Neural progenitor cell (in vitro differentiated cells): ENCODE measurements at regions not wholly inside any gene's neighbourhood (a gene's known extent, or its start where the extent isn't known, plus 50 kb on each side); places are given as distances from the start of the nearest gene placed in this dataset.

ENCODE experiments used
- DNase-seq: peaks from one replicate; pipeline ENCODE4 v3.0.0-alpha.2; 2016; ENCODE audit warnings: low spot score
- H2AFZ ChIP-seq: fragments of 200-600 bp; sonication (generic); replicated peaks from 2 replicates; pipeline ENCODE4 v1.6.1; 2016; ENCODE audit warnings: antibody characterized with exemption
- H3F3A ChIP-seq: fragments of 200-600 bp; sonication (generic); 2 replicates; pipeline ENCODE4 v1.6.1; 2016; ENCODE audit warnings: antibody characterized with exemption, low read depth
- H3K27ac ChIP-seq: fragments of 200-600 bp; sonication (generic); 2 replicates; pipeline ENCODE4 v1.5.1; 2016; ENCODE audit warnings: mild to moderate bottlenecking
- H3K27me3 ChIP-seq: fragments of 200-600 bp; sonication (generic); 2 replicates; pipeline ENCODE4 v1.6.1; 2016; ENCODE audit warnings: mild to moderate bottlenecking, moderate library complexity
- H3K36me3 ChIP-seq: fragments of 200-600 bp; sonication (generic); 2 replicates; pipeline ENCODE4 v1.5.1; 2016
- H3K4me1 ChIP-seq: fragments of 200-600 bp; sonication (generic); 2 replicates; pipeline ENCODE4 v1.6.1; 2016; ENCODE audit warnings: mixed run types
- H3K4me2 ChIP-seq: fragments of 200-600 bp; sonication (generic); 2 replicates; pipeline ENCODE4 v1.6.1; 2016
- H3K4me3 ChIP-seq: fragments of 200-600 bp; sonication (generic); 2 replicates; pipeline ENCODE4 v1.5.1; 2016
- H3K79me2 ChIP-seq: fragments of 200-600 bp; sonication (generic); 2 replicates; pipeline ENCODE4 v1.6.1; 2016; ENCODE audit warnings: low read depth
- H3K9ac ChIP-seq: fragments of 200-600 bp; sonication (generic); 2 replicates; pipeline ENCODE4 v1.6.1; 2016
- H3K9me3 ChIP-seq: fragments of 200-600 bp; sonication (generic); 2 replicates; pipeline ENCODE4 v1.5.1; 2016; ENCODE audit warnings: low read depth
- H4K20me1 ChIP-seq: fragments of 200-600 bp; sonication (generic); 2 replicates; pipeline ENCODE4 v1.6.1; 2016; ENCODE audit warnings: low read depth
- H3K27ac Mint-ChIP-seq: 3 replicates; pipeline ENCODE4 v1.8.0; 2021; ENCODE audit warnings: mixed read lengths
- H3K27me3 Mint-ChIP-seq: 2 replicates; pipeline ENCODE4 v1.8.0; 2022; ENCODE audit warnings: low read depth, mild to moderate bottlenecking, inconsistent platforms, moderate library complexity, mixed read lengths; ENCODE audit not compliant: insufficient read depth
- H3K36me3 Mint-ChIP-seq: 3 replicates; pipeline ENCODE4 v1.8.0; 2021; ENCODE audit warnings: mixed read lengths
- H3K4me1 Mint-ChIP-seq: 3 replicates; pipeline ENCODE4 v1.8.0; 2021; ENCODE audit warnings: mixed read lengths
- H3K4me3 Mint-ChIP-seq: 3 replicates; pipeline ENCODE4 v1.8.0; 2021; ENCODE audit warnings: mild to moderate bottlenecking, moderate library complexity, mixed read lengths
- H3K9me3 Mint-ChIP-seq: 3 replicates; pipeline ENCODE4 v1.8.0; 2020; ENCODE audit warnings: mixed read lengths
- CTCF ChIP-seq: fragments of 200-600 bp; sonication (generic); IDR thresholded peaks from 2 replicates; pipeline ENCODE4 v1.5.1; 2017; ENCODE audit warnings: antibody characterized with exemption, mild to moderate bottlenecking
- EZH2 ChIP-seq: fragments of 200-600 bp; sonication (generic); IDR thresholded peaks from 2 replicates; pipeline ENCODE4 v1.6.1; 2017; ENCODE audit warnings: antibody characterized with exemption, mild to moderate bottlenecking, moderate library complexity
- EZH2phosphoT487 ChIP-seq: fragments of 200-600 bp; sonication (generic); IDR thresholded peaks from 2 replicates; pipeline ENCODE4 v1.6.1; 2017; ENCODE audit warnings: antibody characterized with exemption

DNA sequence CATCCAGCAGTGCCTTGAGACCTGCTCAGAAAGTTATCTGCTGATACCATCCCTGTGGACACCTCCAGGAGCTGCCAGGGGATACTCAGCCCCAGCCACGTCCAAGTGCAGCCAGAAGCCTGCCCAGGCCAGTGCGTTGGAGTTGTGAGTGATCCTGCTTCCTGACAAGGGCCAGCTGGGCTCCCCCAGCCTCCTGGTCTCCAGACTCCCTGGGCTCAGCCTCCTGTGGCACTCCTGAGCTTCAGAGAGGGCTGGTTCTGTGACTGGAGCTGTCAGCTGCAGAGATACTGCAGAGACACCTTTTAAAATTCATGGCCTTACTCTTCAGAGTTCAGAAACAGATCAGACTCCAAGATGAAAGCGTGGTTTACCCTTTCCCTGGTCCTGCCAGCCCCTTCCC is 515.9 kb downstream of the CD83 start:
- no peaks in the 10 kb centered on the region for H4K20me1 ChIP-seq
- H3K4me2 ChIP-seq: no peak overlapping the region
- no peaks in the 10 kb centered on the region for H3K27me3 ChIP-seq
- Mint-ChIP-seq H3K4me3 (no peak overlapping the region), H3K27me3 (peaks cover 4% of the 10 kb centered on the region), H3K4me1 (peaks cover 43% of the 10 kb centered on the region), H3K9me3 (no peaks in the 10 kb centered on the region), H3K27ac (no peak overlapping the region), H3K36me3 (no peaks in the 10 kb centered on the region)
- H3F3A ChIP-seq: peaks cover 11% of the 10 kb centered on the region
- TF ChIP-seq CTCF (no peak), EZH2phosphoT487 (no peak), EZH2 (no peak)
- no peaks in the 10 kb centered on the region for H3K36me3 ChIP-seq
- H2AFZ ChIP-seq: no peak overlapping the region
- H3K4me3 ChIP-seq: no peak overlapping the region
- H3K9me3 ChIP-seq: no peaks in the 10 kb centered on the region
- no peak for DNase-seq
- no peak overlapping the region for H3K9ac ChIP-seq
- H3K4me1 ChIP-seq: peaks cover 52% of the 10 kb centered on the region
- H3K27ac ChIP-seq: no peak overlapping the region
- H3K79me2 ChIP-seq: no peaks in the 10 kb centered on the region

GRCh38 chr6:14634072-14634471 is 516.5 kb downstream of the CD83 start:
- Histone ChIP-seq H3K4me2 (no peak overlapping the region), H3K4me3 (no peak overlapping the region), H3K36me3 (no peaks in the 10 kb centered on the region), H3K27ac (no peak overlapping the region), H3K9me3 (no peaks in the 10 kb centered on the region), H3F3A (peaks cover 17% of the 10 kb centered on the region), H3K27me3 (no peaks in the 10 kb centered on the region), H3K4me1 (peaks cover 56% of the 10 kb centered on the region), H3K9ac (no peak overlapping the region), H2AFZ (no peak overlapping the region), H3K79me2 (no peaks in the 10 kb centered on the region), H4K20me1 (no peaks in the 10 kb centered on the region)
- Mint-ChIP-seq H3K27me3 (peaks cover 4% of the 10 kb centered on the region), H3K4me1 (peaks cover 43% of the 10 kb centered on the region), H3K9me3 (no peaks in the 10 kb centered on the region), H3K27ac (peak overlapping the region; percentile 22), H3K36me3 (no peaks in the 10 kb centered on the region), H3K4me3 (no peak overlapping the region)
- no peak for DNase-seq
- TF ChIP-seq CTCF: no peak
- no peak for TF ChIP-seq EZH2
- no peak for TF ChIP-seq EZH2phosphoT487

DNA sequence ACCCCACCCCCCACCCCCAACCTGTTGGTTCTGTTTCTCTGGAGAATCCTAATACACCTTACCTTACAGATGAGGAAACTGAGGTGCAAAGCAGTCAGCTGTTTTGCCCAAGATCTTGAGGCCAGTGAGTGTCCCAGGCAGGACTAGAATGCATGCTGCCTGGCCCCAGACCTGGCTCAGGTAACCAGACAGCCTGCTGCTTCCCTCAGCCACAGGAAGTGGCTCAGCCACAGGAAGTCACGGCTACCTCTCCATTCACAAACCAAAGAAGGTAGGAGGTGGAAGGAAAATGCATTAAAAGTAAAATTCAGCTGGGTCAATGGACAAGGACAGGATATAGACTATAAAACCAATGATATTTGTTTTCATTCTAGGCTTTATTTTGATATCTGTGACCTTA is 517.6 kb downstream of the CD83 start:
- H2AFZ ChIP-seq: no peak overlapping the region
- H3K4me3 Mint-ChIP-seq: no peak overlapping the region
- H3K4me3 ChIP-seq: no peak overlapping the region
- H3K4me1 Mint-ChIP-seq: peaks cover 42% of the 10 kb centered on the region
- no peak overlapping the region for H3K27ac Mint-ChIP-seq
- H3K4me1 ChIP-seq: peaks cover 56% of the 10 kb centered on the region
- no peak overlapping the region for H3K9ac ChIP-seq
- H4K20me1 ChIP-seq: no peaks in the 10 kb centered on the region
- no peaks in the 10 kb centered on the region for H3K27me3 ChIP-seq
- DNase-seq: no peak
- no peaks in the 10 kb centered on the region for H3K36me3 Mint-ChIP-seq
- no peaks in the 10 kb centered on the region for H3K9me3 ChIP-seq
- TF ChIP-seq EZH2 (no peak), CTCF (no peak), EZH2phosphoT487 (no peak)
- no peaks in the 10 kb centered on the region for H3K79me2 ChIP-seq
- no peaks in the 10 kb centered on the region for H3K36me3 ChIP-seq
- no peak overlapping the region for H3K27ac ChIP-seq
- no peak overlapping the region for H3K4me2 ChIP-seq
- peaks cover 27% of the 10 kb centered on the region for H3F3A ChIP-seq
- H3K9me3 Mint-ChIP-seq: no peaks in the 10 kb centered on the region
- H3K27me3 Mint-ChIP-seq: peaks cover 4% of the 10 kb centered on the region
